IMR-90 (cell line): ENCODE measurements at regions not wholly inside any gene's neighbourhood (a gene's known extent, or its start where the extent isn't known, plus 50 kb on each side); places are given as distances from the start of the nearest gene placed in this dataset.

ENCODE experiments used
- ATAC-seq: fragments of 200-7000 bp; cut with Tn5 transposase; 2 replicates; pipeline ENCODE4 v1.9.1; 2020; ENCODE audit warnings: low read depth, mild to moderate bottlenecking, moderate library complexity
- BruUV-seq: library from RNA; stranded (reverse); fragments of 400-500 nt; replicated peaks from 2 replicates; lab custom pipeline; 2021; lab: Mats Ljungman, UMichigan
- CTCF ChIA-PET: fragments of 300-600 bp; formaldehyde crosslinking; extraction: SDS; loops from one replicate; lab custom pipeline; 2021; ENCODE audit warnings: antibody characterized with exemption; lab: Yijun Ruan, JAX
- POLR2A ChIA-PET: fragments of 300-600 bp; sonication (Branson Sonifier 250); formaldehyde crosslinking; loops from one replicate; lab custom pipeline; 2022; ENCODE audit warnings: antibody characterized with exemption; ENCODE audit not compliant: unreplicated experiment; lab: Charles Lee
- DNase-seq: peaks from one replicate; pipeline ENCODE4 v3.0.0; 2013
- H2AFZ ChIP-seq: replicated peaks from 2 replicates; pipeline ENCODE3; 2013; ENCODE audit warnings: low read length, mild to moderate bottlenecking; ENCODE audit not compliant: poor library complexity
- H2AK5ac ChIP-seq: 2 replicates; pipeline ENCODE4 v1.6.1; 2013; ENCODE audit warnings: low read depth, low read length, inconsistent platforms
- H2AK9ac ChIP-seq: replicated peaks from 2 replicates; pipeline ENCODE3; 2013; ENCODE audit warnings: mild to moderate bottlenecking, low read depth, low read length, moderate library complexity; ENCODE audit not compliant: poor library complexity
- H2BK120ac ChIP-seq: 2 replicates; pipeline ENCODE4 v1.6.1; 2013; ENCODE audit warnings: low read depth, low read length, inconsistent platforms
- H2BK15ac ChIP-seq: 3 replicates; pipeline ENCODE4 v1.6.1; 2013; ENCODE audit warnings: low read depth, low read length, inconsistent platforms
- H2BK20ac ChIP-seq: 2 replicates; pipeline ENCODE4 v1.6.1; 2013; ENCODE audit warnings: low read depth, mild to moderate bottlenecking, inconsistent platforms, low read length, moderate library complexity
- H2BK5ac ChIP-seq: 2 replicates; pipeline ENCODE4 v1.6.1; 2013; ENCODE audit warnings: mild to moderate bottlenecking, low read depth, low read length, inconsistent platforms; ENCODE audit not compliant: poor library complexity, severe bottlenecking
- H3K14ac ChIP-seq: replicated peaks from 2 replicates; pipeline ENCODE4 v1.6.1; 2013; ENCODE audit warnings: low read depth, low read length, inconsistent platforms
- H3K18ac ChIP-seq: 2 replicates; pipeline ENCODE4 v1.6.1; 2013; ENCODE audit warnings: low read depth, low read length, control low read depth
- H3K23ac ChIP-seq: 2 replicates; pipeline ENCODE4 v1.6.1; 2013; ENCODE audit warnings: low read depth, low read length, inconsistent platforms
- H3K27ac ChIP-seq: 2 replicates; pipeline ENCODE4 v1.5.1; 2013; ENCODE audit warnings: mild to moderate bottlenecking, control low read depth, low read length; ENCODE audit not compliant: insufficient read depth
- H3K27me3 ChIP-seq: 2 replicates; pipeline ENCODE4 v1.6.1; 2013; ENCODE audit warnings: low read length; ENCODE audit not compliant: control insufficient read depth, insufficient read depth
- H3K36me3 ChIP-seq: 2 replicates; pipeline ENCODE4 v1.6.1; 2013; ENCODE audit warnings: low read length, mixed read lengths; ENCODE audit not compliant: control insufficient read depth, insufficient read depth
- H3K4ac ChIP-seq: 2 replicates; pipeline ENCODE4 v1.6.1; 2013; ENCODE audit warnings: low read depth, low read length, inconsistent platforms
- H3K4me1 ChIP-seq: 2 replicates; pipeline ENCODE4 v1.6.1; 2013; ENCODE audit warnings: low read length, mixed read lengths; ENCODE audit not compliant: control insufficient read depth, insufficient read depth
- H3K4me2 ChIP-seq: 2 replicates; pipeline ENCODE4 v1.6.1; 2013; ENCODE audit warnings: low read depth, mild to moderate bottlenecking, control low read depth, low read length, moderate library complexity
- H3K4me3 ChIP-seq: 2 replicates; pipeline ENCODE4 v1.5.1; 2013; ENCODE audit warnings: low read depth, mild to moderate bottlenecking, control low read depth, low read length, moderate library complexity; ENCODE audit not compliant: insufficient read depth
- H3K56ac ChIP-seq: 2 replicates; pipeline ENCODE4 v1.6.1; 2013; ENCODE audit warnings: low read length, inconsistent platforms; ENCODE audit not compliant: insufficient read depth; ENCODE audit errors: extremely low read depth
- H3K79me1 ChIP-seq, 2 experiments: 2 replicates each; pipeline ENCODE4 v1.6.1; 2013; ENCODE audit warnings: low read length in 2 of 2, inconsistent platforms in 1 of 2, low read depth in 1 of 2
- H3K9ac ChIP-seq: 2 replicates; pipeline ENCODE4 v1.6.1; 2013; ENCODE audit warnings: low read depth, low read length, control low read depth
- H3K9me1 ChIP-seq: 2 replicates; pipeline ENCODE4 v1.6.1; 2013; ENCODE audit warnings: low read length, inconsistent platforms; ENCODE audit not compliant: insufficient read depth
- H3K9me3 ChIP-seq: 2 replicates; pipeline ENCODE4 v1.6.1; 2013; ENCODE audit warnings: low read length; ENCODE audit not compliant: control insufficient read depth, insufficient read depth
- H4K20me1 ChIP-seq: 2 replicates; pipeline ENCODE4 v1.6.1; 2013; ENCODE audit warnings: low read length, inconsistent platforms; ENCODE audit not compliant: insufficient read depth
- H4K5ac ChIP-seq: 2 replicates; pipeline ENCODE4 v1.6.1; 2013; ENCODE audit warnings: mild to moderate bottlenecking, low read depth, low read length, control low read depth
- H4K8ac ChIP-seq, 2 experiments: 2 replicates each; pipeline ENCODE4 v1.6.1; 2013; ENCODE audit warnings: low read depth in 2 of 2, low read length in 2 of 2, control low read depth in 1 of 2, inconsistent platforms in 1 of 2
- H4K91ac ChIP-seq: 2 replicates; pipeline ENCODE4 v1.6.1; 2013; ENCODE audit warnings: low read depth, low read length, inconsistent platforms; ENCODE audit not compliant: insufficient read depth
- BHLHE40 ChIP-seq: fragments of 150-350 bp; IDR thresholded peaks from 2 replicates; pipeline ENCODE4 v1.6.1; 2016; ENCODE audit warnings: mild to moderate bottlenecking, low read depth, low read length
- CEBPB ChIP-seq: IDR thresholded peaks from 2 replicates; pipeline ENCODE4 v1.6.1; 2012; ENCODE audit warnings: low read depth, low read length, improper control_type of control experiment
- CHD1 ChIP-seq: IDR thresholded peaks from 2 replicates; pipeline ENCODE4 v1.6.1; 2012; ENCODE audit warnings: low read depth, low read length, improper control_type of control experiment
- CTCF ChIP-seq: conservative IDR thresholded peaks from 2 replicates; pipeline ENCODE4 v1.5.1; 2012; ENCODE audit warnings: mild to moderate bottlenecking, low read depth, low read length, improper control_type of control experiment
- FOS ChIP-seq: fragments of 150-350 bp; IDR thresholded peaks from 2 replicates; pipeline ENCODE4 v1.6.1; 2016; ENCODE audit warnings: low read depth, low read length
- MAFK ChIP-seq: IDR thresholded peaks from 2 replicates; pipeline ENCODE4 v1.6.1; 2012; ENCODE audit warnings: low read depth, low read length, improper control_type of control experiment
- NFE2L2 ChIP-seq: fragments of 150-350 bp; IDR thresholded peaks from 2 replicates; pipeline ENCODE4 v1.6.1; 2016; ENCODE audit warnings: low read depth, mild to moderate bottlenecking, low read length
- POLR2A ChIP-seq: IDR thresholded peaks from 2 replicates; pipeline ENCODE4 v1.6.1; 2012; ENCODE audit warnings: mild to moderate bottlenecking, low read depth, low read length
- RAD21 ChIP-seq: IDR thresholded peaks from 2 replicates; pipeline ENCODE4 v1.6.1; 2012; ENCODE audit warnings: low read length, improper control_type of control experiment
- RCOR1 ChIP-seq: IDR thresholded peaks from 2 replicates; pipeline ENCODE4 v1.6.1; 2012; ENCODE audit warnings: mild to moderate bottlenecking, low read length, improper control_type of control experiment; ENCODE audit not compliant: insufficient replicate concordance
- WGBS, 2 experiments: methylation state at CpG; one replicate each; pipeline versions ENCODE4 v1.1.5 to v1.1.7; 2013; ENCODE audit warnings: missing lambda C conversion rate in 2 of 2; ENCODE audit not compliant: insufficient read length in 1 of 2; ENCODE audit errors: extremely low coverage in 2 of 2; 5-methylcytosine and 5-hydroxymethylcytosine counted together
- dilution Hi-C: fragments of 300-500 bp; cut with HindIII; formaldehyde crosslinking; loops from one replicate; pipeline ENCODE4 v1.14.3; 2018; ENCODE audit warnings: low sequenced_read_pairs; ENCODE audit not compliant: unreplicated experiment
- in situ Hi-C: fragments of 300-500 bp; cut with MboI; formaldehyde crosslinking; loops from 3 replicates; pipeline ENCODE4 v1.14.3; 2019; ENCODE audit warnings: low sequenced_read_pairs, inconsistent platforms, mixed read lengths
- intact Hi-C: fragments of 100-400 bp; cut with micrococcal nuclease; formaldehyde crosslinking; loops from 2 replicates; pipeline ENCODE4 v1.10.0; 2022

- H3K56ac ChIP-seq, result no peak overlapping the region
- no peak overlapping the region for H2AK9ac ChIP-seq
- no peak overlapping the region for H2BK15ac ChIP-seq
- H2BK20ac ChIP-seq, result no peak overlapping the region
- TF ChIP-seq NFE2L2, result no peak
- TF ChIP-seq RCOR1, result no peak
- no peak for TF ChIP-seq CHD1
- no peak for TF ChIP-seq RAD21
- TF ChIP-seq BHLHE40, result no peak
- no peak for TF ChIP-seq FOS
- TF ChIP-seq CEBPB, result no peak
- TF ChIP-seq POLR2A, result no peak
- TF ChIP-seq MAFK, result no peak
- TF ChIP-seq CTCF, result no peak
- no peak for ATAC-seq
- H2BK5ac ChIP-seq, result no peak overlapping the region
- no peak overlapping the region for H2AK5ac ChIP-seq
- H3K14ac ChIP-seq, result no peak overlapping the region; the same call in 1 of the 2 replicates
- H3K9me3 ChIP-seq, result no peaks in the 10 kb centered on the region
- dilution Hi-C loops (no loop called here), intact Hi-C loops (no loop called here), in situ Hi-C loops (no loop called here)
- WGBS, 2 experiments, result no CpG with 5 or more reads among the region's 3 CpGs
- POLR2A ChIA-PET, result no interaction called here
- H3K27ac ChIP-seq, result no peak overlapping the region
- no peaks in the 10 kb centered on the region; the same call in 1 of the 2 replicates for H3K9me1 ChIP-seq
- no peaks in the 10 kb centered on the region for H3K27me3 ChIP-seq
- no peak overlapping the region for H2AFZ ChIP-seq
- H3K36me3 ChIP-seq, result no peaks in the 10 kb centered on the region
- no peak overlapping the region for H3K9ac ChIP-seq
- no peak overlapping the region for H3K4me3 ChIP-seq
- H4K91ac ChIP-seq, result no peak overlapping the region
- H3K18ac ChIP-seq, result no peak overlapping the region
- H3K4ac ChIP-seq, result no peak overlapping the region
- no peak overlapping the region for H2BK120ac ChIP-seq
- DNase-seq, result no peak
- H4K8ac ChIP-seq, result no peak overlapping the region
- H3K4me1 ChIP-seq, result peaks cover 13% of the 10 kb centered on the region
- no peak overlapping the region for H3K23ac ChIP-seq
- H4K20me1 ChIP-seq, result no peaks in the 10 kb centered on the region
- no peak overlapping the region for H4K5ac ChIP-seq
- CTCF ChIA-PET, result interaction anchor here (0.6 kb wide), 1 partner anchor 23 kb away, joined by 4 read pairs; no protein-coding TSS in a partner anchor
- no peaks in the 10 kb centered on the region for H3K79me1 ChIP-seq
- BruUV-seq, result no TSS peak
- H3K4me2 ChIP-seq, result no peak overlapping the region
Observed at GRCh38 chr2:215848146-215848545, 165.2 kb downstream of the MREG start.
